Neural cell (in vitro differentiated cells): ENCODE measurements at regions not wholly inside any gene's neighbourhood (a gene's known extent, or its start where the extent isn't known, plus 50 kb on each side); places are given as distances from the start of the nearest gene placed in this dataset.

Experiments
- H2AFZ ChIP-seq: fragments of 200-600, 300-800 bp; sonication (generic), shearing (Covaris generic); 2 replicates; pipeline ENCODE4 v1.6.0; 2014; ENCODE audit warnings: low read depth, mild to moderate bottlenecking, antibody characterized with exemption, low read length, moderate library complexity
- H3F3A ChIP-seq: fragments of 200-600 bp; shearing (Covaris generic); 2 replicates; pipeline ENCODE4 v1.6.1; 2016; ENCODE audit warnings: mild to moderate bottlenecking, moderate library complexity, mixed read lengths, antibody characterized with exemption, low read length; ENCODE audit not compliant: insufficient read depth, poor library complexity, severe bottlenecking
- H3K27ac ChIP-seq: fragments of 200-600, 300-800 bp; sonication (generic), shearing (Covaris generic); 2 replicates; pipeline ENCODE4 v1.5.1; 2014; ENCODE audit warnings: mild to moderate bottlenecking, low read length, moderate library complexity
- H3K27me3 ChIP-seq: fragments of 300-800, 200-600 bp; sonication (generic), shearing (Covaris generic); 2 replicates; pipeline ENCODE4 v1.6.0; 2014; ENCODE audit warnings: mild to moderate bottlenecking, low read depth, low read length, moderate library complexity; ENCODE audit not compliant: insufficient read depth
- H3K36me3 ChIP-seq: fragments of 300-800, 200-600 bp; sonication (generic), shearing (Covaris generic); 2 replicates; pipeline ENCODE4 v1.5.1; 2014; ENCODE audit warnings: mild to moderate bottlenecking, antibody characterized with exemption, low read length, moderate library complexity; ENCODE audit not compliant: insufficient read depth
- H3K4me2 ChIP-seq: fragments of 300-800, 200-600 bp; sonication (generic), shearing (Covaris generic); 2 replicates; pipeline ENCODE4 v1.6.0; 2014; ENCODE audit warnings: mild to moderate bottlenecking, low read length
- H3K4me3 ChIP-seq: fragments of 300-800, 200-600 bp; sonication (generic), shearing (Covaris generic); 2 replicates; pipeline ENCODE4 v1.5.1; 2014; ENCODE audit warnings: mild to moderate bottlenecking, low read length, moderate library complexity
- H3K79me2 ChIP-seq: fragments of 200-600 bp; shearing (Covaris generic); replicated peaks from 2 replicates; pipeline ENCODE4 v1.6.0; 2014; ENCODE audit warnings: mild to moderate bottlenecking, low read length, moderate library complexity; ENCODE audit not compliant: insufficient read depth
- H3K9ac ChIP-seq: fragments of 300-800, 200-600 bp; sonication (generic), shearing (Covaris generic); 2 replicates; pipeline ENCODE4 v1.6.1; 2016; ENCODE audit warnings: mild to moderate bottlenecking, low read length, mixed read lengths
- H3K9me2 ChIP-seq: fragments of 200-600 bp; shearing (Covaris generic); 2 replicates; pipeline ENCODE4 v1.6.1; 2016; ENCODE audit warnings: mild to moderate bottlenecking, low read length, mixed read lengths; ENCODE audit not compliant: insufficient read depth
- H3K9me3 ChIP-seq: fragments of 200-600, 300-800 bp; sonication (generic), shearing (Covaris generic); 2 replicates; pipeline ENCODE4 v1.6.1; 2016; ENCODE audit warnings: mild to moderate bottlenecking, mixed run types, low read length, moderate library complexity, mixed read lengths
- H4K20me1 ChIP-seq: fragments of 200-600 bp; shearing (Covaris generic); 2 replicates; pipeline ENCODE4 v1.6.1; 2016; ENCODE audit warnings: mild to moderate bottlenecking, mixed run types; ENCODE audit not compliant: insufficient read depth
- EP300 ChIP-seq: fragments of 450-650 bp; conservative IDR thresholded peaks from 2 replicates; pipeline ENCODE4 v1.6.1; 2014; ENCODE audit warnings: antibody characterized with exemption, mild to moderate bottlenecking, moderate library complexity; ENCODE audit not compliant: poor library complexity, severe bottlenecking
- EZH2 ChIP-seq: fragments of 200-600, 300-800 bp; shearing (Covaris generic), sonication (generic); IDR thresholded peaks from 2 replicates; pipeline ENCODE4 v1.6.1; 2014; ENCODE audit warnings: antibody characterized with exemption, low read length, borderline replicate concordance, mild to moderate bottlenecking; ENCODE audit not compliant: insufficient read depth, poor library complexity, severe bottlenecking
- MXI1 ChIP-seq: fragments of 450-650 bp; conservative IDR thresholded peaks from 2 replicates; pipeline ENCODE4 v1.6.1; 2014; ENCODE audit warnings: antibody characterized with exemption, mild to moderate bottlenecking; ENCODE audit not compliant: poor library complexity, severe bottlenecking
- POLR2AphosphoS5 ChIP-seq: IDR thresholded peaks from 2 replicates; pipeline ENCODE4 v1.6.1; 2012
- RAD21 ChIP-seq: fragments of 450-650 bp; conservative IDR thresholded peaks from 2 replicates; pipeline ENCODE4 v1.6.1; 2014; ENCODE audit warnings: antibody characterized with exemption, mild to moderate bottlenecking, moderate library complexity
- SMC3 ChIP-seq: fragments of 450-650 bp; conservative IDR thresholded peaks from 2 replicates; pipeline ENCODE4 v1.6.1; 2014; ENCODE audit warnings: antibody characterized with exemption, mild to moderate bottlenecking, moderate library complexity; ENCODE audit not compliant: poor library complexity
- TAF1 ChIP-seq: IDR thresholded peaks from 2 replicates; pipeline ENCODE4 v1.6.1; 2012; ENCODE audit warnings: low read depth
- TF ChIP-seq, protein P1 (sequence below): IDR thresholded peaks from 2 replicates; pipeline ENCODE4 v1.6.1; 2012; ENCODE audit warnings: borderline replicate concordance
- TF ChIP-seq, protein P2 (sequence below): fragments of 450-650 bp; IDR thresholded peaks from 2 replicates; pipeline ENCODE4 v1.5.1; 2014; ENCODE audit warnings: antibody characterized with exemption, mild to moderate bottlenecking, moderate library complexity; ENCODE audit not compliant: poor library complexity, severe bottlenecking

DNA sequence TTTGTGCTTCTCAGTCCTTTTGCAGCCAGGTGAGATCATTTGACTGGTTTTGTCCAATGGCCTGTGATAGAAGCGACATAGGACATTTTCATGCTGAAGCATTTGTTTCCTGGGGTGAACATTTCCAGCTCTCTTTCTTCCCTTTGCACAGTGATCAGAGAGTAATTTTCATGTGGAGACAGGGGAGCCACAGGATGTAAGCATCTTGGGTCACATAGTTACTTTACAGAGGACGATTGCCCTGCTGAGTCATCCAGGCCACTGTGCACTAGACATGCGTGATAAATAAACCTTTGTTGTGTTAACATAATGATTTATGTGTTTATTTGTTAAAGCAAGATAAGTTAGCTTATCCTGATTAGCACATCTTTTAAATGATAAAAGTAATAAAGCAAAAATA is 263.5 kb upstream of the CCDC179 start:
- no peaks in the 10 kb centered on the region for H3K79me2 ChIP-seq
- no peak overlapping the region for H2AFZ ChIP-seq
- H3K36me3 ChIP-seq, result no peaks in the 10 kb centered on the region
- H3K9ac ChIP-seq, result no peak overlapping the region
- H3K27me3 ChIP-seq, result no peaks in the 10 kb centered on the region
- TF ChIP-seq EZH2 (no peak), SMC3 (no peak), POLR2AphosphoS5 (peak; percentile 59), MXI1 (no peak), RAD21 (no peak)
- TF ChIP-seq, protein P1, sequence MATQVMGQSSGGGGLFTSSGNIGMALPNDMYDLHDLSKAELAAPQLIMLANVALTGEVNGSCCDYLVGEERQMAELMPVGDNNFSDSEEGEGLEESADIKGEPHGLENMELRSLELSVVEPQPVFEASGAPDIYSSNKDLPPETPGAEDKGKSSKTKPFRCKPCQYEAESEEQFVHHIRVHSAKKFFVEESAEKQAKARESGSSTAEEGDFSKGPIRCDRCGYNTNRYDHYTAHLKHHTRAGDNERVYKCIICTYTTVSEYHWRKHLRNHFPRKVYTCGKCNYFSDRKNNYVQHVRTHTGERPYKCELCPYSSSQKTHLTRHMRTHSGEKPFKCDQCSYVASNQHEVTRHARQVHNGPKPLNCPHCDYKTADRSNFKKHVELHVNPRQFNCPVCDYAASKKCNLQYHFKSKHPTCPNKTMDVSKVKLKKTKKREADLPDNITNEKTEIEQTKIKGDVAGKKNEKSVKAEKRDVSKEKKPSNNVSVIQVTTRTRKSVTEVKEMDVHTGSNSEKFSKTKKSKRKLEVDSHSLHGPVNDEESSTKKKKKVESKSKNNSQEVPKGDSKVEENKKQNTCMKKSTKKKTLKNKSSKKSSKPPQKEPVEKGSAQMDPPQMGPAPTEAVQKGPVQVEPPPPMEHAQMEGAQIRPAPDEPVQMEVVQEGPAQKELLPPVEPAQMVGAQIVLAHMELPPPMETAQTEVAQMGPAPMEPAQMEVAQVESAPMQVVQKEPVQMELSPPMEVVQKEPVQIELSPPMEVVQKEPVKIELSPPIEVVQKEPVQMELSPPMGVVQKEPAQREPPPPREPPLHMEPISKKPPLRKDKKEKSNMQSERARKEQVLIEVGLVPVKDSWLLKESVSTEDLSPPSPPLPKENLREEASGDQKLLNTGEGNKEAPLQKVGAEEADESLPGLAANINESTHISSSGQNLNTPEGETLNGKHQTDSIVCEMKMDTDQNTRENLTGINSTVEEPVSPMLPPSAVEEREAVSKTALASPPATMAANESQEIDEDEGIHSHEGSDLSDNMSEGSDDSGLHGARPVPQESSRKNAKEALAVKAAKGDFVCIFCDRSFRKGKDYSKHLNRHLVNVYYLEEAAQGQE, result no peak
- TF ChIP-seq, protein P2, sequence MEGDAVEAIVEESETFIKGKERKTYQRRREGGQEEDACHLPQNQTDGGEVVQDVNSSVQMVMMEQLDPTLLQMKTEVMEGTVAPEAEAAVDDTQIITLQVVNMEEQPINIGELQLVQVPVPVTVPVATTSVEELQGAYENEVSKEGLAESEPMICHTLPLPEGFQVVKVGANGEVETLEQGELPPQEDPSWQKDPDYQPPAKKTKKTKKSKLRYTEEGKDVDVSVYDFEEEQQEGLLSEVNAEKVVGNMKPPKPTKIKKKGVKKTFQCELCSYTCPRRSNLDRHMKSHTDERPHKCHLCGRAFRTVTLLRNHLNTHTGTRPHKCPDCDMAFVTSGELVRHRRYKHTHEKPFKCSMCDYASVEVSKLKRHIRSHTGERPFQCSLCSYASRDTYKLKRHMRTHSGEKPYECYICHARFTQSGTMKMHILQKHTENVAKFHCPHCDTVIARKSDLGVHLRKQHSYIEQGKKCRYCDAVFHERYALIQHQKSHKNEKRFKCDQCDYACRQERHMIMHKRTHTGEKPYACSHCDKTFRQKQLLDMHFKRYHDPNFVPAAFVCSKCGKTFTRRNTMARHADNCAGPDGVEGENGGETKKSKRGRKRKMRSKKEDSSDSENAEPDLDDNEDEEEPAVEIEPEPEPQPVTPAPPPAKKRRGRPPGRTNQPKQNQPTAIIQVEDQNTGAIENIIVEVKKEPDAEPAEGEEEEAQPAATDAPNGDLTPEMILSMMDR, result no peak
- no peaks in the 10 kb centered on the region for H3F3A ChIP-seq
- H4K20me1 ChIP-seq, result no peaks in the 10 kb centered on the region
- H3K4me2 ChIP-seq, result no peak overlapping the region
- H3K4me3 ChIP-seq, result no peak overlapping the region
- no peaks in the 10 kb centered on the region for H3K9me3 ChIP-seq
- no peaks in the 10 kb centered on the region for H3K9me2 ChIP-seq
- H3K27ac ChIP-seq, result no peak overlapping the region

DNA sequence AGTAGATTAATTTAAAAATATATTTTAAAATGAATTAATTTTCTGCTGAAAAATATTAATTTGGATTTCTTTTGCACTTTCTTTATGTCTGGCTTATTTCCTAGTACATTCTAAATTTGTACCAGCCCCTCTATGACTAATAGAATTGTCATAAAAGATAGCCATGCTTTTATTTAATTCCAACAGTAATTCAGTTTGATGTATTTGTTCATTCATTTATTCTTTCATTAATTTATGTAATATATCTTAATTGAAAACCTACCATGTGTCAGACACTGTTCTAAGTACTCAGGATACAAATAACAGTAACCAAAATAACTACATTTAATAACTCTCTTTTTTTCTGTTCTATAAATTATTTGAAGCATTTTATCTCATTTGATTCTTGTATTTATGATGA is 264.0 kb upstream of the CCDC179 start:
- Histone ChIP-seq H3K9me2 (no peaks in the 10 kb centered on the region), H3K4me2 (no peak overlapping the region), H3F3A (no peaks in the 10 kb centered on the region), H3K9me3 (no peaks in the 10 kb centered on the region), H3K27me3 (no peaks in the 10 kb centered on the region), H3K79me2 (no peaks in the 10 kb centered on the region), H3K36me3 (no peaks in the 10 kb centered on the region), H3K9ac (no peak overlapping the region), H2AFZ (no peak overlapping the region), H3K27ac (no peak overlapping the region), H3K4me3 (no peak overlapping the region), H4K20me1 (no peaks in the 10 kb centered on the region)
- TF ChIP-seq EP300 (no peak), RAD21 (no peak), TAF1 (no peak)
- TF ChIP-seq, protein P1, result no peak
